ENCODE measurements at regions not wholly inside any gene's neighbourhood (a gene's known extent, or its start where the extent isn't known, plus 50 kb on each side); places are given as distances from the start of the nearest gene placed in this dataset.

- no peaks in the 10 kb centered on the region for H3K36me3 ChIP-seq (ENCODE audit: insufficient read depth, low read length)
- no peak overlapping the region for H3K9ac ChIP-seq (ENCODE audit: low read depth, low read length)
- H3K9me3 ChIP-seq (ENCODE audit: control insufficient read depth, insufficient read depth, low read length) = no peaks in the 10 kb centered on the region
- H3K4me1 ChIP-seq (ENCODE audit: insufficient read depth, low read length) = peaks cover 31% of the 10 kb centered on the region; the same call in 1 of the 2 replicates
Measured at GRCh38 chr1:58158016-58158415, 388.5 kb downstream of the OMA1 start.

GRCh38 chr1:58157256-58157655 is 389.3 kb downstream of the OMA1 start:
- H3K9ac ChIP-seq (ENCODE audit: low read depth, low read length) = no peak overlapping the region
- H3K4me1 ChIP-seq (ENCODE audit: insufficient read depth, low read length) = peaks cover 28% of the 10 kb centered on the region; the same call in 1 of the 2 replicates
- H3K36me3 ChIP-seq (ENCODE audit: insufficient read depth, low read length) = no peaks in the 10 kb centered on the region
- H3K9me3 ChIP-seq (ENCODE audit: control insufficient read depth, insufficient read depth, low read length) = no peaks in the 10 kb centered on the region

- H3K4me1 ChIP-seq (ENCODE audit: insufficient read depth, low read length) = peaks cover 28% of the 10 kb centered on the region; the same call in 1 of the 2 replicates
- H3K9ac ChIP-seq (ENCODE audit: low read depth, low read length) = no peak overlapping the region
- no peaks in the 10 kb centered on the region for H3K36me3 ChIP-seq (ENCODE audit: insufficient read depth, low read length)
Measured at GRCh38 chr1:58156831-58157230, 389.7 kb downstream of the OMA1 start.

GRCh38 chr1:58156124-58156468 is 390.4 kb downstream of the OMA1 start:
- no peaks in the 10 kb centered on the region for H3K36me3 ChIP-seq (ENCODE audit: insufficient read depth, low read length)
- H3K4me1 ChIP-seq (ENCODE audit: insufficient read depth, low read length) = peaks cover 27% of the 10 kb centered on the region; the same call in 1 of the 2 replicates
- no peaks in the 10 kb centered on the region for H3K9me3 ChIP-seq (ENCODE audit: control insufficient read depth, insufficient read depth, low read length)
- H3K9ac ChIP-seq (ENCODE audit: low read depth, low read length) = no peak overlapping the region

More at GRCh38 chr1:58156831-58157230, 389.7 kb downstream of the OMA1 start:
- H3K9me3 ChIP-seq (ENCODE audit: control insufficient read depth, insufficient read depth, low read length) = no peaks in the 10 kb centered on the region

- Histone ChIP-seq H3K9ac (ENCODE audit: low read depth, low read length) (no peak overlapping the region), H3K9me3 (ENCODE audit: control insufficient read depth, insufficient read depth, low read length) (no peaks in the 10 kb centered on the region), H3K4me1 (ENCODE audit: insufficient read depth, low read length) (peaks cover 22% of the 10 kb centered on the region; the same call in 1 of the 2 replicates), H3K36me3 (ENCODE audit: insufficient read depth, low read length) (no peaks in the 10 kb centered on the region)
Measured at GRCh38 chr1:58155418-58156123, 391.0 kb downstream of the OMA1 start.

GRCh38 chr1:58154256-58154655 is 392.3 kb downstream of the OMA1 start:
- Histone ChIP-seq H3K9ac (ENCODE audit: low read depth, low read length) (no peak overlapping the region), H3K36me3 (ENCODE audit: insufficient read depth, low read length) (no peaks in the 10 kb centered on the region), H3K4me1 (ENCODE audit: insufficient read depth, low read length) (peaks cover 22% of the 10 kb centered on the region; the same call in 1 of the 2 replicates), H3K9me3 (ENCODE audit: control insufficient read depth, insufficient read depth, low read length) (no peaks in the 10 kb centered on the region)

GRCh38 chr1:58152697-58153096 is 393.8 kb downstream of the OMA1 start:
- H3K4me1 ChIP-seq (ENCODE audit: insufficient read depth, low read length) = peaks cover 13% of the 10 kb centered on the region; the same call in 1 of the 2 replicates
- no peaks in the 10 kb centered on the region for H3K36me3 ChIP-seq (ENCODE audit: insufficient read depth, low read length)
- no peak overlapping the region for H3K9ac ChIP-seq (ENCODE audit: low read depth, low read length)
- no peaks in the 10 kb centered on the region for H3K9me3 ChIP-seq (ENCODE audit: control insufficient read depth, insufficient read depth, low read length)

- Histone ChIP-seq H3K36me3 (ENCODE audit: insufficient read depth, low read length) (no peaks in the 10 kb centered on the region), H3K9me3 (ENCODE audit: control insufficient read depth, insufficient read depth, low read length) (no peaks in the 10 kb centered on the region), H3K9ac (ENCODE audit: low read depth, low read length) (no peak overlapping the region), H3K4me1 (ENCODE audit: insufficient read depth, low read length) (no peaks in the 10 kb centered on the region)
Measured at GRCh38 chr1:58149271-58149812, 397.2 kb downstream of the OMA1 start.

GRCh38 chr1:58144698-58145270 is 401.7 kb downstream of the OMA1 start:
- Histone ChIP-seq H3K9ac (ENCODE audit: low read depth, low read length) (no peak overlapping the region), H3K4me1 (ENCODE audit: insufficient read depth, low read length) (no peaks in the 10 kb centered on the region), H3K9me3 (ENCODE audit: control insufficient read depth, insufficient read depth, low read length) (no peaks in the 10 kb centered on the region), H3K36me3 (ENCODE audit: insufficient read depth, low read length) (no peaks in the 10 kb centered on the region)

GRCh38 chr1:58143972-58144697 is 402.4 kb downstream of the OMA1 start:
- Histone ChIP-seq H3K4me1 (ENCODE audit: insufficient read depth, low read length) (no peaks in the 10 kb centered on the region), H3K9me3 (ENCODE audit: control insufficient read depth, insufficient read depth, low read length) (no peaks in the 10 kb centered on the region), H3K9ac (ENCODE audit: low read depth, low read length) (no peak overlapping the region), H3K36me3 (ENCODE audit: insufficient read depth, low read length) (no peaks in the 10 kb centered on the region)

GRCh38 chr1:58136387-58136786 is 410.1 kb downstream of the OMA1 start:
- no peak overlapping the region for H3K9ac ChIP-seq (ENCODE audit: low read depth, low read length)
- no peaks in the 10 kb centered on the region for H3K36me3 ChIP-seq (ENCODE audit: insufficient read depth, low read length)
- H3K4me1 ChIP-seq (ENCODE audit: insufficient read depth, low read length) = peaks cover 7% of the 10 kb centered on the region
- peaks cover 3% of the 10 kb centered on the region; the same call in 1 of the 2 replicates for H3K9me3 ChIP-seq (ENCODE audit: control insufficient read depth, insufficient read depth, low read length)

- no peaks in the 10 kb centered on the region for H3K36me3 ChIP-seq (ENCODE audit: insufficient read depth, low read length)
- H3K9ac ChIP-seq (ENCODE audit: low read depth, low read length) = no peak overlapping the region
- peaks cover 7% of the 10 kb centered on the region for H3K4me1 ChIP-seq (ENCODE audit: insufficient read depth, low read length)
- H3K9me3 ChIP-seq (ENCODE audit: control insufficient read depth, insufficient read depth, low read length) = peaks cover 3% of the 10 kb centered on the region; the same call in 1 of the 2 replicates
Measured at GRCh38 chr1:58135821-58136321, 410.7 kb downstream of the OMA1 start.

GRCh38 chr1:58133562-58133961 is 413.0 kb downstream of the OMA1 start:
- Histone ChIP-seq H3K9ac (ENCODE audit: low read depth, low read length) (no peak overlapping the region), H3K9me3 (ENCODE audit: control insufficient read depth, insufficient read depth, low read length) (peaks cover 3% of the 10 kb centered on the region; the same call in 1 of the 2 replicates), H3K4me1 (ENCODE audit: insufficient read depth, low read length) (peaks cover 7% of the 10 kb centered on the region), H3K36me3 (ENCODE audit: insufficient read depth, low read length) (no peaks in the 10 kb centered on the region)

- H3K4me1 ChIP-seq (ENCODE audit: insufficient read depth, low read length) = no peaks in the 10 kb centered on the region
- no peaks in the 10 kb centered on the region for H3K36me3 ChIP-seq (ENCODE audit: insufficient read depth, low read length)
- H3K9ac ChIP-seq (ENCODE audit: low read depth, low read length) = no peak overlapping the region
- H3K9me3 ChIP-seq (ENCODE audit: control insufficient read depth, insufficient read depth, low read length) = no peaks in the 10 kb centered on the region
Measured at GRCh38 chr1:58123051-58123450, 423.5 kb downstream of the OMA1 start.

Data from ES-I3 (cell line).